Hepatocyte (in vitro differentiated cells): ENCODE measurements at regions not wholly inside any gene's neighbourhood (a gene's known extent, or its start where the extent isn't known, plus 50 kb on each side); places are given as distances from the start of the nearest gene placed in this dataset.

Source experiments
- DNase-seq: peaks from one replicate; pipeline ENCODE4 v3.0.0-alpha.2; 2016; ENCODE audit warnings: low spot score
- H2AFZ ChIP-seq: fragments of 200-600 bp; sonication (generic); 2 replicates; pipeline ENCODE4 v1.6.0; 2016; ENCODE audit warnings: antibody characterized with exemption, mild to moderate bottlenecking
- H3K27ac ChIP-seq: fragments of 200-600 bp; sonication (generic); 2 replicates; pipeline ENCODE4 v1.5.1; 2016; ENCODE audit warnings: mild to moderate bottlenecking
- H3K27me3 ChIP-seq: fragments of 200-600 bp; sonication (generic); 2 replicates; pipeline ENCODE4 v1.6.1; 2016
- H3K36me3 ChIP-seq: fragments of 200-600 bp; sonication (generic); replicated peaks from 2 replicates; pipeline ENCODE4 v1.5.1; 2016; ENCODE audit warnings: low read depth; ENCODE audit not compliant: insufficient read depth
- H3K4me1 ChIP-seq: fragments of 200-600 bp; sonication (generic); 2 replicates; pipeline ENCODE4 v1.5.1; 2016; ENCODE audit warnings: mild to moderate bottlenecking, moderate library complexity; ENCODE audit not compliant: insufficient read depth
- H3K4me2 ChIP-seq: fragments of 200-600 bp; sonication (generic); 2 replicates; pipeline ENCODE4 v1.6.0; 2016
- H3K4me3 ChIP-seq: fragments of 200-600 bp; sonication (generic); 2 replicates; pipeline ENCODE4 v1.5.1; 2016; ENCODE audit warnings: mild to moderate bottlenecking
- H3K79me2 ChIP-seq: fragments of 200-600 bp; sonication (generic); 2 replicates; pipeline ENCODE4 v1.6.0; 2017; ENCODE audit warnings: mild to moderate bottlenecking
- H3K9me2 ChIP-seq: fragments of 200-600 bp; sonication (generic); replicated peaks from 2 replicates; pipeline ENCODE4 v1.6.0; 2017; ENCODE audit warnings: mild to moderate bottlenecking; ENCODE audit not compliant: insufficient read depth
- H3K9me3 ChIP-seq: fragments of 200-600 bp; sonication (generic); 2 replicates; pipeline ENCODE4 v1.5.1; 2016; ENCODE audit warnings: low read depth, mild to moderate bottlenecking
- H4K20me1 ChIP-seq: fragments of 200-600 bp; sonication (generic); 2 replicates; pipeline ENCODE4 v1.6.0; 2016; ENCODE audit warnings: mild to moderate bottlenecking; ENCODE audit not compliant: insufficient read depth, poor library complexity, severe bottlenecking
- EZH2 ChIP-seq: fragments of 200-600 bp; sonication (generic); IDR thresholded peaks from 2 replicates; pipeline ENCODE4 v1.6.1; 2016; ENCODE audit warnings: antibody characterized with exemption, mild to moderate bottlenecking, borderline replicate concordance
- EZH2phosphoT487 ChIP-seq: fragments of 200-600 bp; sonication (generic); IDR thresholded peaks from one replicate; pipeline ENCODE4 v1.6.1; 2018; ENCODE audit warnings: antibody characterized with exemption, mild to moderate bottlenecking, low read depth, moderate library complexity; ENCODE audit not compliant: unreplicated experiment, severe bottlenecking
- WGBS: methylation state at CpG from one replicate; pipeline ENCODE4 v1.1.6; 2016; ENCODE audit warnings: low lambda C conversion rate; ENCODE audit errors: missing lambda C conversion rate; 5-methylcytosine and 5-hydroxymethylcytosine counted together
- TF ChIP-seq, protein P1 (sequence below): fragments of 200-600 bp; sonication (generic); IDR thresholded peaks from 2 replicates; pipeline ENCODE4 v1.5.1; 2016; ENCODE audit warnings: antibody characterized with exemption, mild to moderate bottlenecking; ENCODE audit not compliant: poor library complexity

DNA sequence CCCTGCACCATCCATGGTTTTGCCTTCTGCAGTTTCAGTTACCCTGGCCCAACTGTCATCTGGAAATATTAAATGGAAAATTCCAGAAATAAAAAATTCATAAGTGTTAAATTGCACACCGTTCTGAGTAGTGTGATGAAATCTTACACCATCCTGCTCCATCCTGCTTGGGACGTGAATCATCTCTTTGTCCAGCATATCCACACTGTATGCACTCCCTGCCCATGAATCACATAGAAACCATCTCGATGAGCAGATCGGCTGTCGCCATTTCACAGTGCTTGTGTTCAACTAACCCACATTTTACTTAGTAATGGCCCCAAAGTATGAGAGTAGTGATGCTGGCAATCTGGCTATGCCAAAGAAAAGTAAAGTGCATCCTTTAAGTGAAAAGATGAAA lies 105.9 kb upstream of the ID4 start:
- TF ChIP-seq, protein P1, sequence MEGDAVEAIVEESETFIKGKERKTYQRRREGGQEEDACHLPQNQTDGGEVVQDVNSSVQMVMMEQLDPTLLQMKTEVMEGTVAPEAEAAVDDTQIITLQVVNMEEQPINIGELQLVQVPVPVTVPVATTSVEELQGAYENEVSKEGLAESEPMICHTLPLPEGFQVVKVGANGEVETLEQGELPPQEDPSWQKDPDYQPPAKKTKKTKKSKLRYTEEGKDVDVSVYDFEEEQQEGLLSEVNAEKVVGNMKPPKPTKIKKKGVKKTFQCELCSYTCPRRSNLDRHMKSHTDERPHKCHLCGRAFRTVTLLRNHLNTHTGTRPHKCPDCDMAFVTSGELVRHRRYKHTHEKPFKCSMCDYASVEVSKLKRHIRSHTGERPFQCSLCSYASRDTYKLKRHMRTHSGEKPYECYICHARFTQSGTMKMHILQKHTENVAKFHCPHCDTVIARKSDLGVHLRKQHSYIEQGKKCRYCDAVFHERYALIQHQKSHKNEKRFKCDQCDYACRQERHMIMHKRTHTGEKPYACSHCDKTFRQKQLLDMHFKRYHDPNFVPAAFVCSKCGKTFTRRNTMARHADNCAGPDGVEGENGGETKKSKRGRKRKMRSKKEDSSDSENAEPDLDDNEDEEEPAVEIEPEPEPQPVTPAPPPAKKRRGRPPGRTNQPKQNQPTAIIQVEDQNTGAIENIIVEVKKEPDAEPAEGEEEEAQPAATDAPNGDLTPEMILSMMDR = no peak
- TF ChIP-seq EZH2phosphoT487 = no peak
- TF ChIP-seq EZH2 = no peak
- H3K79me2 ChIP-seq = no peaks in the 10 kb centered on the region
- H4K20me1 ChIP-seq = no peaks in the 10 kb centered on the region
- no peaks in the 10 kb centered on the region for H3K9me2 ChIP-seq
- no peaks in the 10 kb centered on the region for H3K36me3 ChIP-seq
- H3K4me1 ChIP-seq = no peaks in the 10 kb centered on the region
- H3K9me3 ChIP-seq = no peaks in the 10 kb centered on the region
- 94% methylated on average over 5 of the region's 5 CpGs for WGBS
- H3K27ac ChIP-seq = no peak overlapping the region
- no peak overlapping the region for H3K4me2 ChIP-seq
- DNase-seq = no peak
- H3K4me3 ChIP-seq = no peak overlapping the region
- no peaks in the 10 kb centered on the region for H3K27me3 ChIP-seq
- no peak overlapping the region for H2AFZ ChIP-seq

DNA sequence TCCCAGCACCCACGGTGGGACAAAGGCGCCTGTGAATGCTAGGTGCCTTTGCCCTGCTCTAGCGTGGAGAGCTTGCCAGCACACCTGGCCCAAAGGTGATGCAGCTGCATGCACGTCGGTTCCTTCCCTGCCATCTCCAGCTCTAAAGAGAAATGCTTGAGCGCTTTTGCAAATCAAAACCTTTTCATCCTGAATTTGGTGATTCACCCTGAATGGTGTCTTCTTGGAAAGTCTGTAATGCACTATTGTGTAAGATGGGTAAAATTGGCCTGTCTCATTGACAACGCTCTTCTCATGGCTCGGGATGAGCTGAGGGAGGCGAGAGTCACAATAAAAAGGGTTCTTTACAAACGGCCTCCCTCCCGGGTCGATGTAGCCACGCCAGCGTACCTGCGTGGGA lies 103.1 kb upstream of the ID4 start:
- 91% methylated on average over 15 of the region's 15 CpGs for WGBS
- Histone ChIP-seq H2AFZ (no peak overlapping the region), H4K20me1 (no peaks in the 10 kb centered on the region), H3K4me3 (no peak overlapping the region), H3K9me2 (no peaks in the 10 kb centered on the region), H3K27ac (no peak overlapping the region), H3K27me3 (no peaks in the 10 kb centered on the region), H3K36me3 (no peaks in the 10 kb centered on the region), H3K4me2 (no peak overlapping the region), H3K79me2 (no peaks in the 10 kb centered on the region), H3K4me1 (no peaks in the 10 kb centered on the region), H3K9me3 (no peaks in the 10 kb centered on the region)
- no peak for DNase-seq
- TF ChIP-seq, protein P1 = no peak
- no peak for TF ChIP-seq EZH2
- TF ChIP-seq EZH2phosphoT487 = no peak

- no peaks in the 10 kb centered on the region for H3K4me1 ChIP-seq
- H4K20me1 ChIP-seq = no peaks in the 10 kb centered on the region
- no peaks in the 10 kb centered on the region for H3K36me3 ChIP-seq
- TF ChIP-seq EZH2 = no peak
- TF ChIP-seq, protein P1 = no peak
- no peak for TF ChIP-seq EZH2phosphoT487
- no peak for DNase-seq
- no peaks in the 10 kb centered on the region for H3K9me3 ChIP-seq
- no peak overlapping the region for H3K4me2 ChIP-seq
- WGBS = 57% methylated on average over 2 of the region's 2 CpGs
- H2AFZ ChIP-seq = no peak overlapping the region
- no peak overlapping the region for H3K4me3 ChIP-seq
- no peaks in the 10 kb centered on the region for H3K27me3 ChIP-seq
- H3K27ac ChIP-seq = no peak overlapping the region
- no peaks in the 10 kb centered on the region for H3K9me2 ChIP-seq
- no peaks in the 10 kb centered on the region for H3K79me2 ChIP-seq
Measured at GRCh38 chr6:19734519-19734918, 102.7 kb upstream of the ID4 start.

DNA sequence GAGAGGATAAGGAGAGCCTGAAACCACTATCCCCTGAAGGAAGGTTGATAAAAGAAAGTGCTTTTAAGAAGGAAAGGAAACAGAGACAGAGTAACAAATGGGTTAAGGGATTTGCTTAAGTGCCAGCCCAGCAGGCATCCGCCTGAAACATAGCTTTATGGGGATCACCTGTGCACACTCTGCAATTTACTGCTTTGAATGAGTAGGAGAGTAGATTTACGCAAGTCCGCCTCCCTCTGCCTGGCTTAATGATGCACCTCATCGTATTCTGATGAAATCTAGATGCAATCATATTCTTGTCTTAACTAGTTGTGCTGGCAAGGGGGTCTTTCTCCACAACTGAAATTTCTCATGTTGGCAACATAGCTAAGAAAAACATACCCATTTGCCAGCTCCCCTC lies 101.1 kb upstream of the ID4 start:
- H3K27me3 ChIP-seq = no peaks in the 10 kb centered on the region
- no peak overlapping the region for H3K4me2 ChIP-seq
- H3K4me3 ChIP-seq = no peak overlapping the region
- H3K9me2 ChIP-seq = no peaks in the 10 kb centered on the region
- H3K27ac ChIP-seq = no peak overlapping the region
- no peaks in the 10 kb centered on the region for H4K20me1 ChIP-seq
- H3K79me2 ChIP-seq = no peaks in the 10 kb centered on the region
- no peak overlapping the region for H2AFZ ChIP-seq
- H3K9me3 ChIP-seq = no peaks in the 10 kb centered on the region
- no peaks in the 10 kb centered on the region for H3K36me3 ChIP-seq
- TF ChIP-seq, protein P1 = no peak
- TF ChIP-seq EZH2phosphoT487 (no peak), EZH2 (no peak)
- no peak for DNase-seq
- H3K4me1 ChIP-seq = no peaks in the 10 kb centered on the region
- 59% methylated on average over 4 of the region's 4 CpGs for WGBS
